ENCODE measurements at regions not wholly inside any gene's neighbourhood (a gene's known extent, or its start where the extent isn't known, plus 50 kb on each side); places are given as distances from the start of the nearest gene placed in this dataset.

- TF ChIP-seq CTCF (IDR thresholded peaks at IDR 0.05; ENCODE audit: poor library complexity) (no peak), EZH2 (IDR thresholded peaks at IDR 0.05; ENCODE audit: borderline replicate concordance) (no peak)
Measured at GRCh38 chr10:47241256-47241655, 58.7 kb upstream of the GDF10 start.

Measured in hepatocyte (in vitro differentiated cells).